ENCODE measurements at regions not wholly inside any gene's neighbourhood (a gene's known extent, or its start where the extent isn't known, plus 50 kb on each side); places are given as distances from the start of the nearest gene placed in this dataset.

- TF ChIP-seq CTCF (IDR thresholded peaks at IDR 0.05) (no peak), POLR2A (IDR thresholded peaks at IDR 0.05) (no peak), EP300 (IDR thresholded peaks at IDR 0.05) (no peak), POLR2AphosphoS5 (IDR thresholded peaks at IDR 0.05) (no peak)
Measured at GRCh38 chr14:22497144-22497423, 91.9 kb downstream of the DAD1 start.
